Esophagus squamous epithelium (tissue), 4 donors: ENCODE measurements at regions not wholly inside any gene's neighbourhood (a gene's known extent, or its start where the extent isn't known, plus 50 kb on each side); places are given as distances from the start of the nearest gene placed in this dataset.

Experiments used
- POLR2A ChIP-seq, 4 donors: fragments of 450-650 bp; IDR thresholded peaks; one replicate each; pipeline ENCODE4 v1.6.1; 2017; ENCODE audit warnings: antibody characterized with exemption in 4 of 4, mild to moderate bottlenecking in 4 of 4, moderate library complexity in 3 of 4
- TF ChIP-seq, protein P1 (sequence below), 6 experiments: fragments of 450-650 bp in 4 of 6; fragments of 200-600 bp in 2 of 6; sonication (generic) in 2 of 6; IDR thresholded peaks; one replicate each; pipeline ENCODE4 v1.5.1; 2016 to 2019; ENCODE audit warnings: antibody characterized with exemption in 6 of 6, mild to moderate bottlenecking in 4 of 6, moderate library complexity in 4 of 6

DNA sequence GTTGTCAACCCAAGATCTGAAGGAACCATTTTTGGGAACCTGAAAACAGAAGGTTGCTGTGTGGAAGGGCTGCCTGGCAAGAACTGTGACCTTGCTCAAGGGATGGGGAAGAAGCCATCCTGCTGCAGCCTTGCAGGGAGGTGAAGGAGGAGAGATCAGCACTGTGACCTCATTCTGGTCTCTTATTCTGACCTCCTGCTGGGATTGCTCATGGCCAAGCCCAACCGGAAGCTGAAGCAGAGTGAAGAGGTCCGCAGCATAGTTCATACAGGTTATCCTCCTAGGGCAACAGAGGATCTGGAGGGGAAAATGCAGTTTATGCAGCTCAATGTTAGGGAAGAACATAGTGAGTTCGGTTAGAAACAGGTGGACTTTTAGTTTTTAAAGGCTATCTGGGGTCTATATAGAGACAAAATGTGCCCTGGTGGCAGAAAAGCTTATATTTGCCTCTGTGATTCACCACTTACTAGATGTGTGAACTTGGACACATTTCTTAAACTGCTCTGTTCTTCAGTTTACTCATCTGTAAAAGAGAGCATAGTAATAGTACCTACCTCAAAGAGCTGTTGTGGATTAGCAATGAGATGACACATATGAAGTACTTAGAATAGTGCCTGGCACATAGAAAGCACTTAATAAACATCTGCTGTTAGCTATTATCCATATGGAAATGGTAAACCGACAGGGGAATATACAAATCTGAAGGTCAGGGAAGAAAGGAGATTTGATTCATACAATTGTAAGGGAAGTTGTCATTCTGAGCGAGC, 57.9 kb upstream of the BNC2 start:
- TF ChIP-seq POLR2A (IDR thresholded peaks at IDR 0.05): no peak
- TF ChIP-seq, protein P1, sequence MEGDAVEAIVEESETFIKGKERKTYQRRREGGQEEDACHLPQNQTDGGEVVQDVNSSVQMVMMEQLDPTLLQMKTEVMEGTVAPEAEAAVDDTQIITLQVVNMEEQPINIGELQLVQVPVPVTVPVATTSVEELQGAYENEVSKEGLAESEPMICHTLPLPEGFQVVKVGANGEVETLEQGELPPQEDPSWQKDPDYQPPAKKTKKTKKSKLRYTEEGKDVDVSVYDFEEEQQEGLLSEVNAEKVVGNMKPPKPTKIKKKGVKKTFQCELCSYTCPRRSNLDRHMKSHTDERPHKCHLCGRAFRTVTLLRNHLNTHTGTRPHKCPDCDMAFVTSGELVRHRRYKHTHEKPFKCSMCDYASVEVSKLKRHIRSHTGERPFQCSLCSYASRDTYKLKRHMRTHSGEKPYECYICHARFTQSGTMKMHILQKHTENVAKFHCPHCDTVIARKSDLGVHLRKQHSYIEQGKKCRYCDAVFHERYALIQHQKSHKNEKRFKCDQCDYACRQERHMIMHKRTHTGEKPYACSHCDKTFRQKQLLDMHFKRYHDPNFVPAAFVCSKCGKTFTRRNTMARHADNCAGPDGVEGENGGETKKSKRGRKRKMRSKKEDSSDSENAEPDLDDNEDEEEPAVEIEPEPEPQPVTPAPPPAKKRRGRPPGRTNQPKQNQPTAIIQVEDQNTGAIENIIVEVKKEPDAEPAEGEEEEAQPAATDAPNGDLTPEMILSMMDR (IDR thresholded peaks at IDR 0.05): no peak
